ENCODE measurements at regions not wholly inside any gene's neighbourhood (a gene's known extent, or its start where the extent isn't known, plus 50 kb on each side); places are given as distances from the start of the nearest gene placed in this dataset.
"Not testable (repeated sequence)": the region's sequence is repeated elsewhere in the genome, so short reads cannot be mapped to it uniquely, and the experiment has no call there.

- no peaks in the 10 kb centered on the region for H3K4me1 ChIP-seq (ENCODE audit: insufficient read depth, low read length)
- peaks cover 4% of the 10 kb centered on the region for H3K9me3 ChIP-seq (ENCODE audit: control insufficient read depth, insufficient read depth, low read length)
- H3K36me3 ChIP-seq (ENCODE audit: insufficient read depth, low read length): no peaks in the 10 kb centered on the region
- H3K9ac ChIP-seq (ENCODE audit: low read depth, low read length): no peak overlapping the region
Observed at GRCh38 chr7:12827920-12828319, 140.5 kb downstream of the ARL4A start.

DNA sequence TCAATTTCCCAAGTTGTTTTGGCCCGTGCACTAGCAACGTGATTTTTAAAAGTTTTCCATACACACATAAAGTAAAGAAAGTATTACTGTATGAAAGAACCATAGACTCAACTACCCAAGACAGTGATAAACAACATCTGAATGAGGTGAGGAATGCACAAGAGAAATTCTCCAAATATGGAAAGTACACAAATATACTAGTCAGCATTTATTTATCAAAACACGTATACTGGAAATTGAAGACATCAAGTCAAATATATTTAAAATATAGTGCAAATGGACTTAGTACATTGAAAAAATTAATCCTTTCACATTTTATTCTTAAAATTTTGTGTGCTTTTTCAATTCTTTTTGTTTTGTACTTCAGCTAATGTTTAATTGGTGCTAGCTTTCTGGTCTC, 143.6 kb downstream of the ARL4A start:
- Histone ChIP-seq H3K9me3 (ENCODE audit: control insufficient read depth, insufficient read depth, low read length) (peaks cover 12% of the 10 kb centered on the region), H3K4me1 (ENCODE audit: insufficient read depth, low read length) (no peaks in the 10 kb centered on the region), H3K9ac (ENCODE audit: low read depth, low read length) (no peak overlapping the region), H3K36me3 (ENCODE audit: insufficient read depth, low read length) (no peaks in the 10 kb centered on the region)

GRCh38 chr7:12833829-12834228, 146.4 kb downstream of the ARL4A start:
- H3K36me3 ChIP-seq (ENCODE audit: insufficient read depth, low read length): no peaks in the 10 kb centered on the region

DNA sequence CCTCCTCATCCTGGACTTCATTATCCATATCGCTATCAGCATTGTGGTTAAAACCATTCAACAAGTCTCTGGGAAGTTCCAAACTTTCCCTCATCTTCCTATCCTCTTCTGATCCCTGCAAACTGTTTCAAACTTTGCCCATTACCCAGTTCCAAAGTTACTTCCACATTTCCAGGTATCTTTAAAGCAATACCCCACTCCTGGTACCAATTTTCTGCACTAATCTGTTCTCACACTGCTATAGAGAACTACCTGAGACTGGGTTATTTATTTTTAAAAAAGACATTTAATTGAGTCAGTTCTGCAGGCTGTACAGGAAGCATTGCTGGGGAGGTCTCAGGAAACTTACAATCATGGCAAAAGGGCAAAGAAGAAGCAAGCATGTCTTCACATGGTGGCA, 147.3 kb downstream of the ARL4A start:
- Histone ChIP-seq H3K36me3 (ENCODE audit: insufficient read depth, low read length) (no peaks in the 10 kb centered on the region), H3K9ac (ENCODE audit: low read depth, low read length) (no peak overlapping the region)

More at GRCh38 chr7:12833829-12834228, 146.4 kb downstream of the ARL4A start:
- H3K9me3 ChIP-seq (ENCODE audit: control insufficient read depth, insufficient read depth, low read length): peaks cover 12% of the 10 kb centered on the region
- no peaks in the 10 kb centered on the region for H3K4me1 ChIP-seq (ENCODE audit: insufficient read depth, low read length)
- H3K9ac ChIP-seq (ENCODE audit: low read depth, low read length): no peak overlapping the region

DNA sequence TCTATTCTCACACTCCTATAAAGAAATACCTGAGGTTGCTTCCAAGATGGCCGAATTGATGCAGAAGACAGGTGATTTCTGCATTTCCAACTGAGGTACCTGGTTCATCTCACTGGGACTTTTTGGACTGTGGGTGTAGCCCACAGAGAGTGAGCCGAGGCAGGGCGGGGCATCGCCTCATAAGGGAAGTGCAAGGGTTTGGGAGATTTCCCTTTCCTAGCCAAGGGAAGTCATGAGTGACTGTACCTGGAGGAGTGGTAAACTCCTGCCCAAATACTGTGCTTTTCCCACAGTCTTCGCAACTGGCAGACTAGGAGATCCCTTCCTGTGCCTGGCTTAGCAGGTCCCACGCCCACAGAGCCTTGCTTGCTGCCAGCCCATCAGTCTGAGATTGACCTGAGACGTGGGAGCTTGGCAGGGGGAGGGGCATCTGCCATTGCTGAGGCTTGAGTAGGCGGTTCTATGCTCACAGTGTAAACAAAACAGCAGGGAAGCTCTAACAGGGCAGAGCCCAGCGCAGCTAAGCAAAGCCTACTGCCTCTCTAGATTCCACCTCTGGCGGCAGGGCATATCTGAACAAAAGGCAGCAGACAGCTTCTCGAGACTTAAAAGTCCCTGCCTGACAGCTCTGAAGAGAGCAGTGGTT, 152.2 kb downstream of the ARL4A start:
- no peaks in the 10 kb centered on the region for H3K9me3 ChIP-seq (ENCODE audit: control insufficient read depth, insufficient read depth, low read length)
- no peaks in the 10 kb centered on the region for H3K4me1 ChIP-seq (ENCODE audit: insufficient read depth, low read length)
- H3K9ac ChIP-seq (ENCODE audit: low read depth, low read length): peak overlapping the region; percentile 41; the same call in 1 of the 2 replicates
- H3K36me3 ChIP-seq (ENCODE audit: insufficient read depth, low read length): no peaks in the 10 kb centered on the region

More for the DNA sequence above, 147.3 kb downstream of the ARL4A start:
- no peaks in the 10 kb centered on the region for H3K4me1 ChIP-seq (ENCODE audit: insufficient read depth, low read length)
- peaks cover 12% of the 10 kb centered on the region for H3K9me3 ChIP-seq (ENCODE audit: control insufficient read depth, insufficient read depth, low read length)

- H3K4me1 ChIP-seq (ENCODE audit: insufficient read depth, low read length); H3K9ac ChIP-seq (ENCODE audit: low read depth, low read length); H3K9me3 ChIP-seq (ENCODE audit: control insufficient read depth, insufficient read depth, low read length): not testable (repeated sequence)
Observed at GRCh38 chr7:12844732-12845131, 157.3 kb downstream of the ARL4A start.

DNA sequence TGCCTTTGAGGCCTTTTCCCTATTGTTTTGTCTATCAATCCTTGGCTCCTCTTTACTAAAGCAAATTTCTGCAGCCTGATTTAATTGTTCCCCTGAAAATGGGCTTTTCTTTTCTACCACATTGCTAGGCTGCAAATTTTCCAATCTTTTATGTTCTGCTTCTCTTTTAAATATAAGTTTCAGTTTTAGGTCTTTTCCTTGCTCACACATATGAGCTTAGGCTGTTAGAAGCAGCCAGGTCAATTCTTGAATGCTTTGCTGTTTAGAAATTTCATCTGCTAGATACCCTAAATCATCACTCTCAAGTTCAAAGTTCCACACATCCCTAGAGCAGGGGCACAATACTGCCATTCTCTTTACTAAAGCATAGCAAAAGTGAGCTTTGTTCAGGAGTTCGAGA, 159.6 kb downstream of the ARL4A start:
- H3K4me1 ChIP-seq (ENCODE audit: insufficient read depth, low read length): no peaks in the 10 kb centered on the region
- H3K36me3 ChIP-seq (ENCODE audit: insufficient read depth, low read length): no peaks in the 10 kb centered on the region
- peaks cover 7% of the 10 kb centered on the region for H3K9me3 ChIP-seq (ENCODE audit: control insufficient read depth, insufficient read depth, low read length)
- no peak overlapping the region for H3K9ac ChIP-seq (ENCODE audit: low read depth, low read length)

More at GRCh38 chr7:12844732-12845131, 157.3 kb downstream of the ARL4A start:
- H3K36me3 ChIP-seq (ENCODE audit: insufficient read depth, low read length): not testable (repeated sequence)

GRCh38 chr7:12851142-12851541, 163.7 kb downstream of the ARL4A start:
- Histone ChIP-seq H3K9me3 (ENCODE audit: control insufficient read depth, insufficient read depth, low read length) (peaks cover 7% of the 10 kb centered on the region), H3K9ac (ENCODE audit: low read depth, low read length) (no peak overlapping the region), H3K36me3 (ENCODE audit: insufficient read depth, low read length) (no peaks in the 10 kb centered on the region), H3K4me1 (ENCODE audit: insufficient read depth, low read length) (no peaks in the 10 kb centered on the region)

- H3K36me3 ChIP-seq (ENCODE audit: insufficient read depth, low read length): no peaks in the 10 kb centered on the region
- no peaks in the 10 kb centered on the region for H3K4me1 ChIP-seq (ENCODE audit: insufficient read depth, low read length)
- H3K9ac ChIP-seq (ENCODE audit: low read depth, low read length): no peak overlapping the region
- peaks cover 3% of the 10 kb centered on the region for H3K9me3 ChIP-seq (ENCODE audit: control insufficient read depth, insufficient read depth, low read length)
Observed at GRCh38 chr7:12851841-12852240, 164.4 kb downstream of the ARL4A start.

DNA sequence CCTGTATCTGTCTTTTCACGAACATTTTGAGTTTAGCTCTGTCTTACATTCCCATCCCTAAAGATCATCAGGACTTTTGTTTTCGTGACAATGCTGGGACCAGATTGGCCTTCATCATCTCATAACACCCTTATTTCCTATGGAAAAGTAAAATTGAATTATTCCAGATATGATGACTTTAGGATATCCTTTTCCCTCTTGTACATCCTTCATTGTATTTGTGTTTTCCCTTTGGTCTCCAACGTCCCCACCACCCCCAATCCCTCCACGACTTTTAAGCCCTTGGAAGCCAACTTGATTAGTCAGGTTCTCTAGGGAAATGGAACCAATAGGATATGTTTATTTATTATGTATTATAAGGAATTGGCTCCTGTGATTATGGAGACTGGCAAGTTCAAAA, 167.6 kb downstream of the ARL4A start:
- Histone ChIP-seq H3K9ac (ENCODE audit: low read depth, low read length) (no peak overlapping the region), H3K9me3 (ENCODE audit: control insufficient read depth, insufficient read depth, low read length) (no peaks in the 10 kb centered on the region), H3K36me3 (ENCODE audit: insufficient read depth, low read length) (no peaks in the 10 kb centered on the region), H3K4me1 (ENCODE audit: insufficient read depth, low read length) (no peaks in the 10 kb centered on the region)

GRCh38 chr7:12859761-12860160, 172.3 kb downstream of the ARL4A start:
- Histone ChIP-seq H3K36me3 (ENCODE audit: insufficient read depth, low read length) (no peaks in the 10 kb centered on the region), H3K9ac (ENCODE audit: low read depth, low read length) (no peak overlapping the region), H3K9me3 (ENCODE audit: control insufficient read depth, insufficient read depth, low read length) (no peaks in the 10 kb centered on the region), H3K4me1 (ENCODE audit: insufficient read depth, low read length) (no peaks in the 10 kb centered on the region)

- H3K36me3 ChIP-seq (ENCODE audit: insufficient read depth, low read length): no peaks in the 10 kb centered on the region
- no peak overlapping the region for H3K9ac ChIP-seq (ENCODE audit: low read depth, low read length)
- H3K4me1 ChIP-seq (ENCODE audit: insufficient read depth, low read length): no peaks in the 10 kb centered on the region
- H3K9me3 ChIP-seq (ENCODE audit: control insufficient read depth, insufficient read depth, low read length): no peaks in the 10 kb centered on the region
Observed at GRCh38 chr7:12861070-12861469, 173.6 kb downstream of the ARL4A start.

DNA sequence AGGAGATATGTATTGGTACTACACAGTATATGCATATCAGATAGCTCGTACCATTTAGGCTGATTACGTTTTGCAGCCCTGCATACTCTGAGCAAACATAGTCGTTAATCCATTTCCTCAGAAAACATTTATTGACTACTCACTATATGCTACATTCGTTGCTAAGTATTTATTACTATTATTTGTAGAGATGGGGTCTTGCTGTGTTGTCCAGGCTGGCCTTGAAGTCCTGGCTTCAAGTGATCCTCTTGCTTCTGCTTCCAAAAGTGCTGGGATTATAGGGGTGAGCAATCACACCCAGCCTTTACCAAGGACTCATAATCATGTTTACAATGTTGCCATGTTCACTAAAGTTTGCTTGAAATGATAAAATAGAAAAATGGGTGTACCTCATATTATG, 174.7 kb downstream of the ARL4A start:
- no peak overlapping the region for H3K9ac ChIP-seq (ENCODE audit: low read depth, low read length)
- H3K4me1 ChIP-seq (ENCODE audit: insufficient read depth, low read length): no peaks in the 10 kb centered on the region
- H3K36me3 ChIP-seq (ENCODE audit: insufficient read depth, low read length): no peaks in the 10 kb centered on the region
- H3K9me3 ChIP-seq (ENCODE audit: control insufficient read depth, insufficient read depth, low read length): no peaks in the 10 kb centered on the region

DNA sequence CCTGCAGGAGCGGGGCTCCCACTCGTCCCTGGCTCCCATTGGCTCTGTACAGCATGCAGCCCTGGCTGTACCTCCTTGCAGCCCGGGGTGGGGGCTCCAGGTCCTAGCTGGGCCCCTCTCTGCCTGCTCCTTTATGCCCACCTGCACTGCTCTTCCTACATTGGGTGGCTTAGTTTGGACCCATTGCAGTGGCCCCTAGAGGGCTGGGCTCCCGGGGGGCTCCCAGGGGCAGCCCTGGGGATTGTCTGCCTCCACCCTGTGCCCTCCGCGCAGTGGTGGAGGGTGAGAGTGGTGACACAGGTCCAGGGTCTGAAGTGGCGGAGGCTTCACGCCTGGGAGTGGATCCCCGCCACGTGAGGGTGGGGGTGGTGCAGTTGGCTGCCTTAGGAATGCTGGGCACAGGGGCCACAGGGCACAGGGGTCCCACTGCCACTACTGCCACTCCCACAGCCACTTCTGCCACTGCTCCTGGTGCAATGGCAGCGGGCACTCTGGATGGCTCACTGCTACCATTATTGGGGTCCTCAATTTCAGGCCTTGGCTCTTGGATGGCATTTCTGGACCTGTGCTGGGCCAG, 177.1 kb downstream of the ARL4A start:
- Histone ChIP-seq H3K9ac (ENCODE audit: low read depth, low read length) (no peak overlapping the region), H3K9me3 (ENCODE audit: control insufficient read depth, insufficient read depth, low read length) (no peaks in the 10 kb centered on the region), H3K36me3 (ENCODE audit: insufficient read depth, low read length) (no peaks in the 10 kb centered on the region), H3K4me1 (ENCODE audit: insufficient read depth, low read length) (no peaks in the 10 kb centered on the region)

DNA sequence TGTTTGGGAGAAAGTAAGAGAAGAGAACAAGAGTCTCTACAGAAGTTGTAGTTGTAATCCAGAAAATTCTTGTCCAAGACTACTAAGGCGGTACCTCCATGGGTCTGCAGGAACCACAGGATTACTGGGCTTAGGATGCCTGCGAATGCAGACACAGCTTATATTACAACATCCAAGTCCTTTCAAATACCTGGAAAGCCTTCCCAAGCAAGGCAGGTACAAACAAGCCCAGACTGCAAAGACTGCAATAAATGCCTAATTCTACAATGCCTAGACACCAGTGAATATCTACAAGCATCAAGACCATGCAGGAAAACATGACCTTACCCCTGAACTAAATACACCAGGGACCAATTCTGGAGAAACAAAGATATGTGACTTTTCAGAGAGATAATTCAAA, 178.2 kb downstream of the ARL4A start:
- H3K9ac ChIP-seq (ENCODE audit: low read depth, low read length): no peak overlapping the region
- no peaks in the 10 kb centered on the region for H3K36me3 ChIP-seq (ENCODE audit: insufficient read depth, low read length)
- no peaks in the 10 kb centered on the region for H3K4me1 ChIP-seq (ENCODE audit: insufficient read depth, low read length)
- H3K9me3 ChIP-seq (ENCODE audit: control insufficient read depth, insufficient read depth, low read length): no peaks in the 10 kb centered on the region
